ENCODE measurements at regions not wholly inside any gene's neighbourhood (a gene's known extent, or its start where the extent isn't known, plus 50 kb on each side); places are given as distances from the start of the nearest gene placed in this dataset.

DNA sequence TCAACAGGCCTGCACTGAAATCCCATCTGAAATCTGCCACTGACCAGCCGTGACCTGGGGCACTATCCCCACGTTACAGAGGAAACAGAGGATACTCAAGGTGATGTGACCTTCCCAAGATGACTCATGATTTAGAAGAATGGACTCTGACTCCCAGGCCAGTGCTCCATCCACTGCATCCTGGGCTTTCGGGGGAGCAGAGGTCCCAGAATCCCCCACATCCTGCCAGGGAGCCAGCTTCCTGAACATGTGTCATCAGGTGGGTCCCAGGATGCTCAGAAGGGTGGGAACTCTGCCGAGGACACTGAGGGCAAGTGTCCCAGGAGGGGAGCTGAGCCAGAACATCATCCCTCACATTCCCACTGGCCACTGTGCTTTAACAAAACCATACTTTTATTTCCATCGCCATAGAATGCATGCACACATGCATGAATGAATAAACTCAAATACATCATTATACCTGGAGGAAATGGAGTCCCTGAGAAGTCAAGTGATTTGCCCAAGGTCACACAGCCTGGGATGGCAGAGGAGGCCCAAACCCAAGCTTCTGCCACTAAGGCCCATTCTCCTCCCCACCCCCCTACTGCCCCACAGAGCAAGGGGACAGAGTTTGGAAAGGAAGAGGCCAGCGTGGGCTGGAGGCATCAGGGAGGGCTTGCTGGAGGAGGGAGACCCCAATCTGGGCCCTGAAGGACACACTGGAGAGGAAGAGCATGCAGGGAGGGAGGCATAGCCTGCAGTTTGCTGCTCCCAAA, 189.4 kb downstream of the MATN1 start:
- TF ChIP-seq POLR2AphosphoS5 (IDR thresholded peaks at IDR 0.05; ENCODE audit: low read depth, low read length) (no peak), FOXP2 (optimal IDR thresholded peaks at IDR 0.05; ENCODE audit: borderline replicate concordance, extremely low read depth, extremely low read length, insufficient read depth) (no peak), REST (IDR thresholded peaks at IDR 0.05; ENCODE audit: insufficient read depth in 1 of 2, low read depth in 2 of 2, low read length in 2 of 2) (no peak), TAF1 (IDR thresholded peaks at IDR 0.05; ENCODE audit: borderline replicate concordance, insufficient read depth, low read length) (no peak), SIN3A (IDR thresholded peaks at IDR 0.05; ENCODE audit: borderline replicate concordance, insufficient read depth, low read length) (no peak)

- no peak for TF ChIP-seq SIN3A (IDR thresholded peaks at IDR 0.05; ENCODE audit: borderline replicate concordance, insufficient read depth, low read length)
- TF ChIP-seq POLR2AphosphoS5 (IDR thresholded peaks at IDR 0.05; ENCODE audit: low read depth, low read length) = no peak
- no peak for TF ChIP-seq REST (IDR thresholded peaks at IDR 0.05; ENCODE audit: insufficient read depth in 1 of 2, low read depth in 2 of 2, low read length in 2 of 2)
- TF ChIP-seq TAF1 (IDR thresholded peaks at IDR 0.05; ENCODE audit: borderline replicate concordance, insufficient read depth, low read length) = no peak
- no peak for TF ChIP-seq FOXP2 (optimal IDR thresholded peaks at IDR 0.05; ENCODE audit: borderline replicate concordance, extremely low read depth, extremely low read length, insufficient read depth)
These were observed 190.2 kb downstream of the MATN1 start for GRCh38 chr1:30533141-30533540.

DNA sequence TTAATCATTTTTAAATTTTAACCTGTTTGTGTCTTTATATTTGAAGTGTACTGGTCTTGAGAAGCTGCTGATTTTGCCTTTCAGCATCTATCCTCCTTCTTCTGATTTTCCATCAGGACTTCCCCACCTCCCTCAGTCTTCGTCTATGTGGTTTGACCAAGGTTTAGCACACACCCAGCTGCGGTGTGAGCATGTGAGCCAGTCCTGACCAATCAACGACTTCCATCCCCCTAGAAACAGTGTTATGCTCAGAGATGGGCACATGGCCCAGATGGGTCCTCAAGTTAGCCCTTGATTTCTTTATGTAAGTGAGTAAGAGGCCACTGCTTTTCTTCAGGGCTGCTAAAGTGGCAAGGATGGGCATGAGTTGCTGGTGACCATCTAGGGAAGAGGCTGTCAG, 190.8 kb downstream of the MATN1 start:
- no peak for TF ChIP-seq TAF1 (IDR thresholded peaks at IDR 0.05; ENCODE audit: borderline replicate concordance, insufficient read depth, low read length)
- no peak for TF ChIP-seq SIN3A (IDR thresholded peaks at IDR 0.05; ENCODE audit: borderline replicate concordance, insufficient read depth, low read length)
- no peak for TF ChIP-seq REST (IDR thresholded peaks at IDR 0.05; ENCODE audit: insufficient read depth in 1 of 2, low read depth in 2 of 2, low read length in 2 of 2)
- TF ChIP-seq POLR2AphosphoS5 (IDR thresholded peaks at IDR 0.05; ENCODE audit: low read depth, low read length) = no peak

DNA sequence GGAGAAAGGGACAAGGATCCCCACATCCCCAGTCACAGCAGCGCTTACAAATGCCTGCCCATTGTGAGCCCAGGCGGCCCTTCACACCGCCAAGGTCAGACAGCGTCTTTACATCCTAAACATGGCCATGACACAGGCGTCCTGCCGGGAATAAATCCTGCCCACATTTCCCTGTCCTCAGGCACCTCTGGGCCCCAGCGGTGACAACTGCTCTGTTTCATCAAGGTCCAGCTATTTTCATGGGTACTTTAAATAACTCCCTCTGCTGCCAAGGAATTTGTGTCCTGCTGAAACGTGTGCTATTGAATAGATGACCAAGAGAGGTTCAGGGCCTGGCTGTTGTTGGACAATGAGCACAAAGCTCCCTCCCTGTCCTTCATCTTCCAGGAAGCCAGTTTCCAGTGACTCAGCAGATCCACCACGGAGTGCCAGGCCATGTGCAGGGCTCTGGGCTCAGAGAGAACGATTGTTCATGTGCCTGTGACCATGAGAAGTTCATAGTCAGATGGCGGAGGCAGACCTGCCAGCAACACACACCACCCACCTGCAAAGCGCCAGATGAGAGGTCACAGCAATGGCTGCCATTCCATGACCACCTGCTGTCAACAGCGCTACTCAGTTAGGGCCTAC, 195.8 kb downstream of the MATN1 start:
- no peak for TF ChIP-seq POLR2AphosphoS5 (IDR thresholded peaks at IDR 0.05; ENCODE audit: low read depth, low read length)
- TF ChIP-seq SIN3A (IDR thresholded peaks at IDR 0.05; ENCODE audit: borderline replicate concordance, insufficient read depth, low read length) = no peak
- no peak for TF ChIP-seq TAF1 (IDR thresholded peaks at IDR 0.05; ENCODE audit: borderline replicate concordance, insufficient read depth, low read length)
- TF ChIP-seq REST (IDR thresholded peaks at IDR 0.05; ENCODE audit: insufficient read depth in 1 of 2, low read depth in 2 of 2, low read length in 2 of 2) = no peak
- TF ChIP-seq FOXP2 (optimal IDR thresholded peaks at IDR 0.05; ENCODE audit: borderline replicate concordance, extremely low read depth, extremely low read length, insufficient read depth) = no peak

All from PFSK-1 (cell line).